Activated naive CD4-positive, alpha-beta T cell treated with anti-CD3 and anti-CD28 coated beads, Interleukin-2, amount 50 U/mL, for 24 hours (primary cell): ENCODE measurements at regions not wholly inside any gene's neighbourhood (a gene's known extent, or its start where the extent isn't known, plus 50 kb on each side); places are given as distances from the start of the nearest gene placed in this dataset.
"Not testable (repeated sequence)": the region's sequence is repeated elsewhere in the genome, so short reads cannot be mapped to it uniquely, and the experiment has no call there.

Experiments used
- H3K27ac Mint-ChIP-seq: one replicate; pipeline ENCODE4 v1.8.0; 2021; ENCODE audit warnings: mild to moderate bottlenecking, mixed read lengths
- H3K27me3 Mint-ChIP-seq: one replicate; pipeline ENCODE4 v1.8.0; 2021; ENCODE audit warnings: mixed read lengths
- H3K36me3 Mint-ChIP-seq: one replicate; pipeline ENCODE4 v1.8.0; 2021; ENCODE audit warnings: mixed read lengths
- H3K4me1 Mint-ChIP-seq: one replicate; pipeline ENCODE4 v1.8.0; 2021; ENCODE audit warnings: mixed read lengths
- H3K4me3 Mint-ChIP-seq: one replicate; pipeline ENCODE4 v1.8.0; 2021; ENCODE audit warnings: mild to moderate bottlenecking, mixed read lengths
- H3K9me3 Mint-ChIP-seq: one replicate; pipeline ENCODE4 v1.8.0; 2021; ENCODE audit warnings: mixed read lengths

DNA sequence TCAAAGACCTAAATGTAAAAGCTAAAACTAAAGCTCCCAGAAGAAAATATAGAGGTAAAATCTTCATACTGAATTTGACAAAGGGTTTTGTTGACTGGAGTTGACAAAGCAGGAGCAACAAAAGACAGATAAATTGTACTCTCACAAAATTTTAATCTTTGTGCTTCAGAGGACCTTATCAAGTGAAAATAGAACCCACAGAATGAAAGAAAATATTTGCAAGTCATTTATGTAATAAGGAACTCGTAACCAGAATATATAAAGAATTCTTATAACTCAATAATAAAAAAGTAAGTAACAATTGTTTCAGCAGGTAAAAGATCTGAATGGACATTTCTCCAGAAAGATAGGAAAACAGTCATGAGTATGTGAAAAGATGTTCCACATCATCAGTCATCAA is 62.0 kb upstream of the SRRM3 start:
- peaks cover 54% of the 10 kb centered on the region for H3K4me1 Mint-ChIP-seq
- no peak overlapping the region for H3K27ac Mint-ChIP-seq
- no peaks in the 10 kb centered on the region for H3K27me3 Mint-ChIP-seq
- no peaks in the 10 kb centered on the region for H3K36me3 Mint-ChIP-seq
- H3K9me3 Mint-ChIP-seq = peaks cover 6% of the 10 kb centered on the region
- no peak overlapping the region for H3K4me3 Mint-ChIP-seq

DNA sequence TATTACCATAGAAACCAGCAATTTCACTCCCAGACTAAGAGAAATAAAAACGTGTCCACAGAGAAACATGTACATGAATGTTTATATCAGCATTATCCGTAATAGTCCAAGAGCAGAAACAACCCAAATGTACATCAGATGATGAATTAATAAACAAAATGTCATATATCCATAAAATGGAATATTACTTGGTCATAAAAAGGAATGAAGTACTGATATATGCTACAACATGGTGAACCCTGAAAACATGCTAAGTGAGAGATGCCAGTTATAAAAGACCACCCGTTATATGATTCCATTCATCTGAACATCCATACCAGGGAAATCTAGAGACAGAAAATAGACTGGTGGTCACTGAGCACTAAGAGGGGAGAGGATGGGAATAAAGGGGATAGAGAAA is 61.4 kb upstream of the SRRM3 start:
- H3K36me3 Mint-ChIP-seq, H3K27ac Mint-ChIP-seq: not testable (repeated sequence)
- peaks cover 59% of the 10 kb centered on the region for H3K4me1 Mint-ChIP-seq

DNA sequence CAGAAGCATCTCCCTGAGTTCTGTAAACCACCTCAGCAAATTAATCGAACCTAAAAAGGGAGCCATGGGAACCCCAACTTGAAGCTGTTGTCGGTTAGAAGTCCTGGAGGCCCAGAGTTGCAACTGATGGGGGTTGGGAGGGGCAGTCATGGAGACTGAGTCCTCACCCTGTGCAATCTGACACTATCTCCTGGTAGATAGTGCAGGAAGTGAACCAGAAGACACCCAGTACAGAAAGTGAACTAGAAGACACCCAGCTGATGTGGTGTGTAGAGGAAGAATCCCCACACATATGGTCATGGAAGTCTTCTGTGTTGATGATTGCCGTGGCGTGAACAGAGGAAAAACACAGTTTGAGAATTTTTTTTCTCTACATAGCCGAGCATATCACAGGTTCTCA is 58.8 kb upstream of the SRRM3 start:
- Mint-ChIP-seq H3K27me3 (no peaks in the 10 kb centered on the region), H3K4me3 (peak overlapping the region; percentile 59), H3K36me3 (no peaks in the 10 kb centered on the region), H3K27ac (peak overlapping the region; percentile 77), H3K4me1 (peaks cover 55% of the 10 kb centered on the region), H3K9me3 (peaks cover 6% of the 10 kb centered on the region)

More for the DNA sequence above, 61.4 kb upstream of the SRRM3 start:
- H3K4me3 Mint-ChIP-seq, H3K27me3 Mint-ChIP-seq, H3K9me3 Mint-ChIP-seq: not testable (repeated sequence)

DNA sequence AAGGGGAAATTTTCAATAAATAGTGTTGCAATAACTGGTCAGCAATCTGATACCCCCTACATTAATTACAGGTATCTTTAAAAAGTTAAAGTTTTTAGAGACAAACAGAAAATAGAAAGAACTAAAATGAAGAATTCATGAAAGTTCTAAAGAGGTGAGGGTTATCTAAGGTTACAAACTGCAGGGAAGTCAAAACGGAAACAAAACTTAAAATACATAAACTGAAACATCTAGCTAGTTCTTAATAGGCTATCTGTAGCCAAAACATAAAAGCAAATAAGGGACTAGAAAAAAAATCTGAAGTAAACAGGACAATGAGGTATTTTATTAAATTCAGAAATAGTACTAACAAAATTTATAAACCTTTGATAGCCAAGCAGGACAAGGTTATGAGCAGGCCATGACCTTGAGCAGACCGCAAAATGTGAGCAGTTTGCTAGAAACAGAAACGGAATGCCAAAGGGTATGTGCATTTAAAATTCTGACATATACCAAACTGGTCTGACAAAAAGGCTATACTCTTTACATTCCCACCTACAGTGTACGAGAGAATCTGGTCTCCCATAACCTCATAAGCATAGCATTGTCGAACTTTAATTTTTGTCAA is 56.9 kb upstream of the SRRM3 start:
- not testable (repeated sequence) for H3K9me3 Mint-ChIP-seq, H3K27ac Mint-ChIP-seq, H3K27me3 Mint-ChIP-seq, H3K36me3 Mint-ChIP-seq
- Mint-ChIP-seq H3K4me3 (peak overlapping the region; percentile 1), H3K4me1 (peaks cover 44% of the 10 kb centered on the region)

DNA sequence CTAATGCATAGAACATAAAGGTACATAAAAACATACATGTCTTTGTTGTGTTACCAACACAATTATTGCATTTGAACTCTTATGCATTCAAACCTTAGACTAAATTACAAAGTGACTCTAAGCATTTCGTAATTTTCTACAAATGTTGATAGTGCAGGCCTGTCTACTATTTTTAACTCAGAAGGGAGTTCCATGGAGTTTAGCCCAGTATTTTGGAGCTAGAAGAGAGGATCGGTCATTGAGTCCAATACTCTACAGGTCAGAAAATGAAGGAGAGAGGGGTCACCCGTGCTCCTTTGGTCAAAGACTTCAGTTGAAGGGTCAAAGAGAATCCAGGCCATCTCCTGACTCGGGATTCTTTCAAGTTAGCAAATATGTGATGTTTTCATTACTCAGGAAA is 55.3 kb upstream of the SRRM3 start:
- Mint-ChIP-seq H3K4me1 (peaks cover 49% of the 10 kb centered on the region), H3K4me3 (no peak overlapping the region), H3K9me3 (no peaks in the 10 kb centered on the region), H3K27ac (no peak overlapping the region), H3K36me3 (no peaks in the 10 kb centered on the region), H3K27me3 (no peaks in the 10 kb centered on the region)

DNA sequence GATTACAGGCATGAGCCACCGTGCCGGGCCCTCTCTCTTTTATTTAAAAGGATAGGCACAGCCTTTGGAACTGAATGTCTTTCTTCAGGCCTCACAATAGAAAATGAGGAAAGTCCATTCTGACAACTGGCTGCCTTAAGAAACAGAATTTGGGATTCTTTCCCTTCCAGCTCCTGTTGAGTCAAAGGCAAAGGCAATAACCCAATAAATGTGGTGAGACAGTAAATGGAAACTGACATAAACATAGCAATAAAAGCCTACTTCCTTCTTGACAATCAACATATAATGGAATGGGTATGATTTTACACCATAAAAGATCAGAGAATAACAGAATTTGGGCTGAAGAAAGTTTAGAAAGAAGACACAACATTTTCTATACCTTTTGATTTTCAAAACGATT is 52.7 kb upstream of the SRRM3 start:
- not testable (repeated sequence) for H3K27me3 Mint-ChIP-seq, H3K9me3 Mint-ChIP-seq, H3K4me3 Mint-ChIP-seq, H3K27ac Mint-ChIP-seq, H3K36me3 Mint-ChIP-seq
- H3K4me1 Mint-ChIP-seq = peaks cover 56% of the 10 kb centered on the region

DNA sequence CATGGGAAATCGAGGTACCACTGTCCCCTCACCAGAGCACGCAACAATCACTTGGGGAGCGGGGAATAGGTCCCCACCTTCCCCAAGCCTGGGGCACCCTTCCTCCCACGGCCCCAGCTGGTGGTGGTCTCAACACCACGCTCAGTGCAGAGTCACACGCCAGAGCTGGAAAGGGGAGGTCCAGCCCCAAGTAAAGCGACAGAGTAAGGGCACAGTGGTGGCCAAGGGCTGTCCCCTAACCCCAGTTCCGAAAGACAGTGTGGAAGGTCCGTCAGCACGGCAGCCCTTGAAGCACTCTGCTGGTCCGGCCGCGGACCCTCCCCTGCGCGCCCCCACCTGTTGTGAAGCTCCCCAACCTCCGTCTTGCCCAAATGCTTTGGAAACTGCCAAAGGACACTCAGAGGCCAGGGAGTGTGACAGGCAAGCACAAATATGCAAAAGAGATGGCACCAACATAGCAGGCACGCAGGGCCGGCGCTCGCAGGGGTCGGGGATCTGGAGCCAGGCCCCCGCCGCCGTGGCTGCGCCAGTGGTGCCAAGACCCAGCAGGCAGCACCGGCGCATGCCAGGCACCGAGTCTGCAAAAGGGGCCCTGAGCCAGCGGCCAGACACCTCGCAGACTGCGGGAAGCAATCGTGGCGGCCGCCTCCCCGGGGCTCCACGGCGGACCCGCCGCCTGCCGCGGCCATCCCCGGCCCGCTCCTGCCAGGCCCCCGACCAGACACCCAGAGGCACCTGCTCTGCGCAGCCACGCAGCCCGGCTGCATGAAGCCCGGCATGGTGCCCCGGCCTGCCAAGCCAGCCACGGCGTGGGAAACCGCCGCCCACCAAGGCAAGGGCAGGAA is 51.6 kb upstream of the SRRM3 start:
- Mint-ChIP-seq H3K4me1 (peaks cover 52% of the 10 kb centered on the region), H3K27ac (no peak overlapping the region), H3K9me3 (no peaks in the 10 kb centered on the region), H3K36me3 (no peaks in the 10 kb centered on the region), H3K27me3 (no peaks in the 10 kb centered on the region), H3K4me3 (peak overlapping the region; percentile 57)
